H1 (cell line): ENCODE measurements at regions not wholly inside any gene's neighbourhood (a gene's known extent, or its start where the extent isn't known, plus 50 kb on each side); places are given as distances from the start of the nearest gene placed in this dataset.
"Not testable (repeated sequence)": the region's sequence is repeated elsewhere in the genome, so short reads cannot be mapped to it uniquely, and the experiment has no call there.

Source experiments
- CTCF ChIA-PET: fragments of 300-600 bp; sonication (Branson Sonifier 250); formaldehyde crosslinking; loops from one replicate; lab custom pipeline; 2021; ENCODE audit not compliant: partially characterized antibody; lab: Charles Lee
- POLR2A ChIA-PET: fragments of 300-600 bp; sonication (Branson Sonifier 250); formaldehyde crosslinking; loops from one replicate; lab custom pipeline; 2021; ENCODE audit warnings: inconsistent platforms; ENCODE audit not compliant: partially characterized antibody; lab: Charles Lee
- DNase-seq, 2 experiments: peaks; one replicate each; pipeline versions ENCODE4 v3.0.0 to v3.0.0-alpha.2; 2010 to 2022; ENCODE audit warnings: low spot score in 2 of 2, low read depth in 1 of 2, mixed read lengths in 1 of 2
- FAIRE-seq: peaks from 2 replicates; lab custom pipeline; 2011; peaks lifted over from hg19 to GRCh38; lab: Jason Lieb, UNC
- H2AFZ ChIP-seq: 2 replicates; pipeline ENCODE4 v1.8.1; 2012; ENCODE audit warnings: low read length, inconsistent platforms
- H2AK5ac ChIP-seq: 2 replicates; pipeline ENCODE4 v1.6.1; 2013; ENCODE audit warnings: low read depth, low read length
- H2BK120ac ChIP-seq: replicated peaks from 2 replicates; pipeline ENCODE3; 2013; ENCODE audit warnings: low read depth, low read length, inconsistent platforms
- H2BK12ac ChIP-seq: 2 replicates; pipeline ENCODE4 v1.6.1; 2013; ENCODE audit warnings: low read depth, low read length
- H2BK15ac ChIP-seq: 2 replicates; pipeline ENCODE4 v1.6.1; 2013; ENCODE audit warnings: low read length
- H2BK20ac ChIP-seq: 2 replicates; pipeline ENCODE4 v1.6.1; 2013; ENCODE audit warnings: low read length
- H2BK5ac ChIP-seq: 2 replicates; pipeline ENCODE4 v1.6.1; 2013; ENCODE audit warnings: low read depth, low read length
- H3K14ac ChIP-seq: 2 replicates; pipeline ENCODE4 v1.6.1; 2013; ENCODE audit warnings: inconsistent platforms; ENCODE audit not compliant: insufficient read length
- H3K18ac ChIP-seq: 2 replicates; pipeline ENCODE4 v1.6.1; 2013; ENCODE audit warnings: low read length; ENCODE audit errors: extremely low read depth
- H3K23ac ChIP-seq: 2 replicates; pipeline ENCODE4 v1.6.1; 2013; ENCODE audit warnings: inconsistent platforms; ENCODE audit not compliant: insufficient read length
- H3K23me2 ChIP-seq: 2 replicates; pipeline ENCODE4 v1.6.1; 2013; ENCODE audit warnings: low read depth, low read length
- H3K27ac ChIP-seq: 2 replicates; pipeline ENCODE4 v1.6.1; 2011; ENCODE audit warnings: low read depth, low read length, inconsistent platforms
- H3K27me3 ChIP-seq, 4 experiments: replicated peaks in 1 of 4; 1 replicate in 1 of 4; 2 replicates in 3 of 4; pipeline versions ENCODE4 v1.6.1 to v1.8.1; 2011 to 2013; ENCODE audit warnings: low read length in 3 of 4, mild to moderate bottlenecking in 3 of 4, inconsistent platforms in 2 of 4, mixed read lengths in 2 of 4, moderate library complexity in 1 of 4; ENCODE audit not compliant: control insufficient read depth in 3 of 4, insufficient read depth in 3 of 4; ENCODE audit errors: extremely low read depth in 1 of 4
- H3K36me3 ChIP-seq, 4 experiments: 2 replicates each; pipeline versions ENCODE4 v1.6.1 to v1.8.1; 2011 to 2013; ENCODE audit warnings: mild to moderate bottlenecking in 4 of 4, low read length in 3 of 4, moderate library complexity in 2 of 4, control low read depth in 1 of 4, inconsistent platforms in 1 of 4; ENCODE audit not compliant: insufficient read depth in 4 of 4, control insufficient read depth in 2 of 4
- H3K4ac ChIP-seq: replicated peaks from 2 replicates; pipeline ENCODE3; 2013; ENCODE audit warnings: low read length, low read depth, mixed read lengths, inconsistent platforms; ENCODE audit not compliant: insufficient read length
- H3K4me1 ChIP-seq, 4 experiments: replicated peaks in 1 of 4; 1 replicate in 1 of 4; 2 replicates in 3 of 4; pipeline versions ENCODE4 v1.6.1 to v1.8.1; 2011 to 2013; ENCODE audit warnings: low read length in 3 of 4, inconsistent platforms in 2 of 4, mixed read lengths in 1 of 4; ENCODE audit not compliant: insufficient read depth in 4 of 4, control insufficient read depth in 3 of 4
- H3K4me2 ChIP-seq, 2 experiments: 2 replicates each; pipeline versions ENCODE4 v1.6.1 to v1.8.1; 2011 to 2013; ENCODE audit warnings: low read depth in 2 of 2, low read length in 2 of 2, control low read depth in 1 of 2, inconsistent platforms in 1 of 2, mild to moderate bottlenecking in 1 of 2; ENCODE audit not compliant: insufficient read depth in 1 of 2
- H3K4me3 ChIP-seq, 4 experiments: fragments of 200-600, 300-600 bp in 1 of 4; sonication (generic), shearing (Covaris generic), sonication (Bioruptor Twin) in 1 of 4; 2 replicates each; pipeline versions ENCODE4 v1.5.1 to v1.8.1; 2011 to 2016; ENCODE audit warnings: low read length in 4 of 4, low read depth in 3 of 4, control low read depth in 2 of 4, inconsistent platforms in 2 of 4, mild to moderate bottlenecking in 2 of 4, mixed read lengths in 1 of 4, moderate library complexity in 1 of 4; ENCODE audit not compliant: insufficient read depth in 2 of 4; ENCODE audit errors: extremely low read depth in 1 of 4
- H3K56ac ChIP-seq: replicated peaks from 2 replicates; pipeline ENCODE3; 2013; ENCODE audit warnings: low read depth, mild to moderate bottlenecking, mixed read lengths, low read length, inconsistent platforms; ENCODE audit not compliant: insufficient read length
- H3K79me1 ChIP-seq: 2 replicates; pipeline ENCODE4 v1.6.1; 2013; ENCODE audit warnings: low read depth, low read length, control low read depth
- H3K79me2 ChIP-seq, 2 experiments: 2 replicates each; pipeline versions ENCODE4 v1.6.1 to v1.8.1; 2012 to 2013; ENCODE audit warnings: low read length in 2 of 2, mild to moderate bottlenecking in 2 of 2, inconsistent platforms in 1 of 2; ENCODE audit not compliant: insufficient read depth in 2 of 2, control insufficient read depth in 1 of 2
- H3K9ac ChIP-seq, 4 experiments: replicated peaks in 1 of 4; 1 replicate in 1 of 4; 2 replicates in 3 of 4; pipeline versions ENCODE4 v1.6.1 to v1.8.1; 2011 to 2013; ENCODE audit warnings: low read depth in 3 of 4, low read length in 3 of 4, control low read depth in 2 of 4, mild to moderate bottlenecking in 2 of 4, moderate library complexity in 2 of 4, inconsistent platforms in 1 of 4; ENCODE audit errors: extremely low read depth in 1 of 4
- H3K9me3 ChIP-seq, 2 experiments: 2 replicates each; pipeline versions ENCODE4 v1.6.1 to v1.8.1; 2012 to 2013; ENCODE audit warnings: mild to moderate bottlenecking in 2 of 2, moderate library complexity in 2 of 2, control low read depth in 1 of 2, inconsistent platforms in 1 of 2, low read depth in 1 of 2, low read length in 1 of 2, mixed read lengths in 1 of 2; ENCODE audit not compliant: insufficient read depth in 2 of 2
- H4K20me1 ChIP-seq, 2 experiments: replicated peaks in 1 of 2; 2 replicates each; pipeline versions ENCODE3 to v1.8.1; 2011 to 2013; ENCODE audit warnings: inconsistent platforms in 2 of 2, low read length in 2 of 2, mild to moderate bottlenecking in 1 of 2; ENCODE audit not compliant: insufficient read depth in 2 of 2, control insufficient read depth in 1 of 2
- H4K5ac ChIP-seq: 2 replicates; pipeline ENCODE4 v1.6.1; 2013; ENCODE audit warnings: low read length, low read depth, mixed read lengths, inconsistent platforms; ENCODE audit not compliant: insufficient read length
- H4K8ac ChIP-seq: 2 replicates; pipeline ENCODE4 v1.8.0; 2013; ENCODE audit warnings: mild to moderate bottlenecking, moderate library complexity, low read length, inconsistent platforms; ENCODE audit not compliant: insufficient read depth; ENCODE audit errors: extremely low read depth
- H4K91ac ChIP-seq: replicated peaks from 2 replicates; pipeline ENCODE3; 2013; ENCODE audit warnings: low read length, mixed read lengths, inconsistent platforms; ENCODE audit not compliant: insufficient read length
- WGBS, 2 experiments: shearing (Covaris generic) in 1 of 2; methylation state at CpG; one replicate each; pipeline versions ENCODE4 v1.1.6 to v1.1.7; 2013 to 2015; ENCODE audit warnings: low lambda C conversion rate in 2 of 2, mixed read lengths in 2 of 2, inconsistent platforms in 1 of 2, low coverage in 1 of 2, missing lambda C conversion rate in 1 of 2; ENCODE audit not compliant: insufficient replicate concordance in 2 of 2, insufficient coverage in 1 of 2, insufficient read length in 1 of 2; ENCODE audit errors: extremely low coverage in 1 of 2, missing lambda C conversion rate in 1 of 2; 5-methylcytosine and 5-hydroxymethylcytosine counted together

- POLR2A ChIA-PET, H3K14ac ChIP-seq, H2BK12ac ChIP-seq, H2BK20ac ChIP-seq, H2BK120ac ChIP-seq, H3K56ac ChIP-seq, H2BK5ac ChIP-seq, H3K18ac ChIP-seq, H4K5ac ChIP-seq, H3K4me1 ChIP-seq, H3K27ac ChIP-seq, H2AFZ ChIP-seq, H3K79me2 ChIP-seq, DNase-seq, H3K23me2 ChIP-seq, H3K4me2 ChIP-seq, H3K27me3 ChIP-seq, H3K9me3 ChIP-seq, CTCF ChIA-PET, H2BK15ac ChIP-seq, H3K9ac ChIP-seq, FAIRE-seq, H4K20me1 ChIP-seq, H3K4ac ChIP-seq, H2AK5ac ChIP-seq, H3K36me3 ChIP-seq, H3K23ac ChIP-seq, H3K79me1 ChIP-seq, H4K91ac ChIP-seq, H4K8ac ChIP-seq: not testable (repeated sequence)
- 87% methylated on average over 11 of the region's 37 CpGs; no CpG with 5 or more reads in 1 of the 2 experiments for WGBS, 2 experiments
- H3K4me3 ChIP-seq: peak overlapping the region in 1 of 4 experiments; percentile 5; a peak in 2 of 8 replicates
These were observed 90.4 kb downstream of the GOLGA8K start for GRCh38 chr15:32312721-32313120.

GRCh38 chr15:32307592-32307991 lies 95.5 kb downstream of the GOLGA8K start:
- H2BK12ac ChIP-seq, H2AFZ ChIP-seq, DNase-seq, H3K79me1 ChIP-seq, H3K27ac ChIP-seq, H3K4me2 ChIP-seq, H3K23ac ChIP-seq, H2AK5ac ChIP-seq, H2BK20ac ChIP-seq, H3K79me2 ChIP-seq, H2BK5ac ChIP-seq, POLR2A ChIA-PET, H3K4me3 ChIP-seq, H4K20me1 ChIP-seq, H4K8ac ChIP-seq, CTCF ChIA-PET, H3K18ac ChIP-seq, H4K91ac ChIP-seq, H3K9me3 ChIP-seq, H3K4ac ChIP-seq, FAIRE-seq, H3K36me3 ChIP-seq, H2BK15ac ChIP-seq, H3K56ac ChIP-seq, H3K27me3 ChIP-seq, H3K9ac ChIP-seq, H4K5ac ChIP-seq, H3K14ac ChIP-seq, H2BK120ac ChIP-seq, H3K4me1 ChIP-seq, H3K23me2 ChIP-seq: not testable (repeated sequence)
- WGBS, 2 experiments: 95% methylated on average over 5 of the region's 5 CpGs; no CpG with 5 or more reads in 1 of the 2 experiments
